ENCODE measurements at regions not wholly inside any gene's neighbourhood (a gene's known extent, or its start where the extent isn't known, plus 50 kb on each side); places are given as distances from the start of the nearest gene placed in this dataset.

- Histone ChIP-seq H3K79me1 (ENCODE audit: low read length) (no peaks in the 10 kb centered on the region), H3K9ac (ENCODE audit: low read length) (no peak overlapping the region), H3K27me3 (ENCODE audit: insufficient read depth, low read length) (no peaks in the 10 kb centered on the region), H4K91ac (ENCODE audit: low read depth, low read length) (no peak overlapping the region), H3K23ac (ENCODE audit: low read length) (no peak overlapping the region), H4K12ac (ENCODE audit: low read depth, low read length) (no peak overlapping the region), H3K9me3 (ENCODE audit: insufficient read depth, low read depth, low read length) (no peaks in the 10 kb centered on the region), H3K27ac (ENCODE audit: low read depth, low read length) (no peak overlapping the region), H2AK5ac (ENCODE audit: low read length) (no peak overlapping the region), H3K18ac (ENCODE audit: low read length) (no peak overlapping the region), H2BK5ac (ENCODE audit: low read depth, low read length, poor library complexity) (no peak overlapping the region), H3K36me3 (ENCODE audit: control insufficient read depth in 1 of 2, insufficient read depth in 2 of 2, low read length in 2 of 2) (no peaks in the 10 kb centered on the region), H3K4me3 (ENCODE audit: low read depth, low read length) (no peak overlapping the region), H4K8ac (ENCODE audit: low read depth, low read length) (no peak overlapping the region), H3K4me1 (ENCODE audit: control insufficient read depth in 1 of 2, insufficient read depth in 2 of 2, low read length in 2 of 2) (no peaks in the 10 kb centered on the region), H3K14ac (ENCODE audit: low read length) (no peak overlapping the region), H2BK12ac (ENCODE audit: low read length) (no peak overlapping the region), H3K4ac (ENCODE audit: low read depth, low read length) (no peak overlapping the region), H3K79me2 (ENCODE audit: control insufficient read depth, insufficient read depth, low read length, poor library complexity) (no peaks in the 10 kb centered on the region), H2AFZ (ENCODE audit: insufficient read depth, low read length, poor library complexity) (no peak overlapping the region), H3K4me2 (ENCODE audit: low read length) (no peak overlapping the region), H2BK120ac (ENCODE audit: insufficient read depth, low read length, poor library complexity) (no peak overlapping the region)
- no peak for DNase-seq
- no CpG with 5 or more reads among the region's 3 CpGs for WGBS (ENCODE audit: extremely low coverage, insufficient coverage, insufficient read length)
Measured at GRCh38 chr1:177566495-177566894, 395.7 kb downstream of the BRINP2 start.

GRCh38 chr1:177561436-177561835 is 390.7 kb downstream of the BRINP2 start:
- no CpG with 5 or more reads among the region's 1 CpG for WGBS (ENCODE audit: extremely low coverage, insufficient coverage, insufficient read length)

GRCh38 chr1:177558372-177558771 is 387.6 kb downstream of the BRINP2 start:
- H3K27me3 ChIP-seq (ENCODE audit: insufficient read depth, low read length), result no peaks in the 10 kb centered on the region
- no peak for DNase-seq
- no peaks in the 10 kb centered on the region for H3K36me3 ChIP-seq (ENCODE audit: control insufficient read depth in 1 of 2, insufficient read depth in 2 of 2, low read length in 2 of 2)
- H3K14ac ChIP-seq (ENCODE audit: low read length), result no peak overlapping the region
- H4K8ac ChIP-seq (ENCODE audit: low read depth, low read length), result no peak overlapping the region
- H3K4me2 ChIP-seq (ENCODE audit: low read length), result no peak overlapping the region
- peaks cover 2% of the 10 kb centered on the region for H3K9me3 ChIP-seq (ENCODE audit: insufficient read depth, low read depth, low read length)
- H3K4me3 ChIP-seq (ENCODE audit: low read depth, low read length), result no peak overlapping the region
- H3K4me1 ChIP-seq (ENCODE audit: control insufficient read depth in 1 of 2, insufficient read depth in 2 of 2, low read length in 2 of 2), result no peaks in the 10 kb centered on the region
- H2AFZ ChIP-seq (ENCODE audit: insufficient read depth, low read length, poor library complexity), result no peak overlapping the region
- no peak overlapping the region for H3K9ac ChIP-seq (ENCODE audit: low read length)
- no peak overlapping the region for H2AK5ac ChIP-seq (ENCODE audit: low read length)
- H3K27ac ChIP-seq (ENCODE audit: low read depth, low read length), result no peak overlapping the region
- H3K79me1 ChIP-seq (ENCODE audit: low read length), result no peaks in the 10 kb centered on the region
- H3K23ac ChIP-seq (ENCODE audit: low read length), result no peak overlapping the region
- no peak overlapping the region for H3K18ac ChIP-seq (ENCODE audit: low read length)
- no CpG with 5 or more reads among the region's 1 CpG for WGBS (ENCODE audit: extremely low coverage, insufficient coverage, insufficient read length)
- no peak overlapping the region for H2BK120ac ChIP-seq (ENCODE audit: insufficient read depth, low read length, poor library complexity)
- no peak overlapping the region for H4K12ac ChIP-seq (ENCODE audit: low read depth, low read length)
- no peak overlapping the region for H2BK12ac ChIP-seq (ENCODE audit: low read length)
- no peak overlapping the region for H4K91ac ChIP-seq (ENCODE audit: low read depth, low read length)
- no peak overlapping the region for H3K4ac ChIP-seq (ENCODE audit: low read depth, low read length)
- no peaks in the 10 kb centered on the region for H3K79me2 ChIP-seq (ENCODE audit: control insufficient read depth, insufficient read depth, low read length, poor library complexity)
- no peak overlapping the region for H2BK5ac ChIP-seq (ENCODE audit: low read depth, low read length, poor library complexity)

More at GRCh38 chr1:177561436-177561835, 390.7 kb downstream of the BRINP2 start:
- Histone ChIP-seq H3K23ac (ENCODE audit: low read length) (no peak overlapping the region), H2AFZ (ENCODE audit: insufficient read depth, low read length, poor library complexity) (no peak overlapping the region), H2AK5ac (ENCODE audit: low read length) (no peak overlapping the region), H3K14ac (ENCODE audit: low read length) (no peak overlapping the region), H3K4me2 (ENCODE audit: low read length) (no peak overlapping the region), H3K79me2 (ENCODE audit: control insufficient read depth, insufficient read depth, low read length, poor library complexity) (no peaks in the 10 kb centered on the region), H4K91ac (ENCODE audit: low read depth, low read length) (no peak overlapping the region), H3K9me3 (ENCODE audit: insufficient read depth, low read depth, low read length) (no peaks in the 10 kb centered on the region), H3K18ac (ENCODE audit: low read length) (no peak overlapping the region), H2BK120ac (ENCODE audit: insufficient read depth, low read length, poor library complexity) (no peak overlapping the region), H3K4ac (ENCODE audit: low read depth, low read length) (no peak overlapping the region), H2BK12ac (ENCODE audit: low read length) (no peak overlapping the region), H2BK5ac (ENCODE audit: low read depth, low read length, poor library complexity) (no peak overlapping the region), H3K36me3 (ENCODE audit: control insufficient read depth in 1 of 2, insufficient read depth in 2 of 2, low read length in 2 of 2) (no peaks in the 10 kb centered on the region), H4K12ac (ENCODE audit: low read depth, low read length) (no peak overlapping the region), H4K8ac (ENCODE audit: low read depth, low read length) (no peak overlapping the region), H3K27ac (ENCODE audit: low read depth, low read length) (no peak overlapping the region), H3K4me1 (ENCODE audit: control insufficient read depth in 1 of 2, insufficient read depth in 2 of 2, low read length in 2 of 2) (no peaks in the 10 kb centered on the region), H3K27me3 (ENCODE audit: insufficient read depth, low read length) (no peaks in the 10 kb centered on the region), H3K79me1 (ENCODE audit: low read length) (no peaks in the 10 kb centered on the region), H3K4me3 (ENCODE audit: low read depth, low read length) (no peak overlapping the region), H3K9ac (ENCODE audit: low read length) (no peak overlapping the region)
- no peak for DNase-seq

GRCh38 chr1:177556163-177556562 is 385.4 kb downstream of the BRINP2 start:
- Histone ChIP-seq H4K12ac (ENCODE audit: low read depth, low read length) (no peak overlapping the region), H2BK5ac (ENCODE audit: low read depth, low read length, poor library complexity) (no peak overlapping the region), H3K4ac (ENCODE audit: low read depth, low read length) (no peak overlapping the region), H3K79me1 (ENCODE audit: low read length) (no peaks in the 10 kb centered on the region), H2BK120ac (ENCODE audit: insufficient read depth, low read length, poor library complexity) (no peak overlapping the region), H3K79me2 (ENCODE audit: control insufficient read depth, insufficient read depth, low read length, poor library complexity) (no peaks in the 10 kb centered on the region), H3K23ac (ENCODE audit: low read length) (no peak overlapping the region), H4K91ac (ENCODE audit: low read depth, low read length) (no peak overlapping the region), H3K4me2 (ENCODE audit: low read length) (no peak overlapping the region), H2AK5ac (ENCODE audit: low read length) (no peak overlapping the region), H3K18ac (ENCODE audit: low read length) (no peak overlapping the region), H2AFZ (ENCODE audit: insufficient read depth, low read length, poor library complexity) (no peak overlapping the region), H2BK12ac (ENCODE audit: low read length) (no peak overlapping the region), H3K27me3 (ENCODE audit: insufficient read depth, low read length) (no peaks in the 10 kb centered on the region), H3K9me3 (ENCODE audit: insufficient read depth, low read depth, low read length) (peaks cover 2% of the 10 kb centered on the region), H3K27ac (ENCODE audit: low read depth, low read length) (no peak overlapping the region), H3K9ac (ENCODE audit: low read length) (no peak overlapping the region), H4K8ac (ENCODE audit: low read depth, low read length) (no peak overlapping the region), H3K14ac (ENCODE audit: low read length) (no peak overlapping the region), H3K4me3 (ENCODE audit: low read depth, low read length) (no peak overlapping the region), H3K4me1 (ENCODE audit: control insufficient read depth in 1 of 2, insufficient read depth in 2 of 2, low read length in 2 of 2) (no peaks in the 10 kb centered on the region), H3K36me3 (ENCODE audit: control insufficient read depth in 1 of 2, insufficient read depth in 2 of 2, low read length in 2 of 2) (no peaks in the 10 kb centered on the region)
- no peak for DNase-seq
- WGBS (ENCODE audit: extremely low coverage, insufficient coverage, insufficient read length), result no CpG with 5 or more reads among the region's 1 CpG
